ENCODE measurements at regions not wholly inside any gene's neighbourhood (a gene's known extent, or its start where the extent isn't known, plus 50 kb on each side); places are given as distances from the start of the nearest gene placed in this dataset.

- H3K27me3 Mint-ChIP-seq, result no peaks in the 10 kb centered on the region
- Histone ChIP-seq H3K36me3 (ENCODE audit: insufficient read depth, low read length) (no peaks in the 10 kb centered on the region), H3K9me3 (ENCODE audit: control insufficient read depth in 1 of 2, insufficient read depth in 1 of 2, low read length in 2 of 2) (no peaks in the 10 kb centered on the region), H3K27ac (ENCODE audit: low read depth in 1 of 2, low read length in 2 of 2) (no peak overlapping the region), H3K4me1 (ENCODE audit: insufficient read depth, low read length) (no peaks in the 10 kb centered on the region), H3K4me3 (ENCODE audit: low read length) (no peak overlapping the region), H3K27me3 (ENCODE audit: control insufficient read depth in 1 of 2, insufficient read depth in 2 of 2, low read length in 2 of 2) (no peaks in the 10 kb centered on the region)
- no peaks in the 10 kb centered on the region for H3K9me3 Mint-ChIP-seq
- TF ChIP-seq CTCF (IDR thresholded peaks at IDR 0.05), result no peak
- ATAC-seq (ENCODE audit: poor library complexity) (no peak), DNase-seq (no peak)
- H3K27ac Mint-ChIP-seq, result no peak overlapping the region
- ChIA-PET CTCF (no interaction called here), POLR2A (no interaction called here)
- intact Hi-C loops (cut with DNase I, micrococcal nuclease), result no loop called here
- no peaks in the 10 kb centered on the region for H3K36me3 Mint-ChIP-seq (ENCODE audit: low read depth)
- no peak overlapping the region for H3K4me3 Mint-ChIP-seq
- no peaks in the 10 kb centered on the region for H3K4me1 Mint-ChIP-seq (ENCODE audit: low read depth)
Observed at GRCh38 chr2:150006591-150006990, 419.0 kb upstream of the MMADHC start.

- H3K4me1 Mint-ChIP-seq (ENCODE audit: low read depth), result no peaks in the 10 kb centered on the region
Observed at GRCh38 chr2:150003544-150003943, 416.0 kb upstream of the MMADHC start.

GRCh38 chr2:150001788-150002187, 414.2 kb upstream of the MMADHC start:
- DNase-seq (no peak), ATAC-seq (ENCODE audit: poor library complexity) (no peak)
- Histone ChIP-seq H3K27ac (ENCODE audit: low read depth in 1 of 2, low read length in 2 of 2) (no peak overlapping the region), H3K9me3 (ENCODE audit: control insufficient read depth in 1 of 2, insufficient read depth in 1 of 2, low read length in 2 of 2) (no peaks in the 10 kb centered on the region), H3K4me3 (ENCODE audit: low read length) (no peak overlapping the region), H3K36me3 (ENCODE audit: insufficient read depth, low read length) (no peaks in the 10 kb centered on the region), H3K4me1 (ENCODE audit: insufficient read depth, low read length) (no peaks in the 10 kb centered on the region), H3K27me3 (ENCODE audit: control insufficient read depth in 1 of 2, insufficient read depth in 2 of 2, low read length in 2 of 2) (no peaks in the 10 kb centered on the region)
- peaks cover 3% of the 10 kb centered on the region for H3K9me3 Mint-ChIP-seq
- intact Hi-C loops (cut with DNase I, micrococcal nuclease), result no loop called here
- ChIA-PET POLR2A (no interaction called here), CTCF (no interaction called here)
- H3K4me1 Mint-ChIP-seq (ENCODE audit: low read depth), result no peaks in the 10 kb centered on the region
- no peak overlapping the region for H3K27ac Mint-ChIP-seq
- H3K36me3 Mint-ChIP-seq (ENCODE audit: low read depth), result no peaks in the 10 kb centered on the region
- H3K4me3 Mint-ChIP-seq, result no peak overlapping the region
- no peak for TF ChIP-seq CTCF (IDR thresholded peaks at IDR 0.05)
- H3K27me3 Mint-ChIP-seq, result no peaks in the 10 kb centered on the region

More at GRCh38 chr2:150003544-150003943, 416.0 kb upstream of the MMADHC start:
- DNase-seq, result no peak
- no peaks in the 10 kb centered on the region for H3K9me3 ChIP-seq (ENCODE audit: control insufficient read depth in 1 of 2, insufficient read depth in 1 of 2, low read length in 2 of 2)
- no peak for TF ChIP-seq CTCF (IDR thresholded peaks at IDR 0.05)
- intact Hi-C loops (cut with DNase I, micrococcal nuclease), result no loop called here
- Mint-ChIP-seq H3K36me3 (ENCODE audit: low read depth) (no peaks in the 10 kb centered on the region), H3K9me3 (no peaks in the 10 kb centered on the region), H3K27ac (no peak overlapping the region), H3K27me3 (no peaks in the 10 kb centered on the region), H3K4me3 (no peak overlapping the region)
- no peak for ATAC-seq (ENCODE audit: poor library complexity)
- H3K4me1 ChIP-seq (ENCODE audit: insufficient read depth, low read length), result no peaks in the 10 kb centered on the region
- CTCF ChIA-PET, result no interaction called here
- H3K36me3 ChIP-seq (ENCODE audit: insufficient read depth, low read length), result no peaks in the 10 kb centered on the region
- H3K27me3 ChIP-seq (ENCODE audit: control insufficient read depth in 1 of 2, insufficient read depth in 2 of 2, low read length in 2 of 2), result no peaks in the 10 kb centered on the region
- H3K4me3 ChIP-seq (ENCODE audit: low read length), result no peak overlapping the region
- POLR2A ChIA-PET, result no interaction called here
- no peak overlapping the region for H3K27ac ChIP-seq (ENCODE audit: low read depth in 1 of 2, low read length in 2 of 2)

All from CD4-positive, alpha-beta T cell (primary cell).